Trophoblast cell (in vitro differentiated cells and primary cell): ENCODE measurements at regions not wholly inside any gene's neighbourhood (a gene's known extent, or its start where the extent isn't known, plus 50 kb on each side); places are given as distances from the start of the nearest gene placed in this dataset.

Experiments used
- DNase-seq, 2 donors: peaks; one replicate each; pipeline ENCODE4 v3.0.0-alpha.2; 2016
- H2AFZ ChIP-seq: 2 replicates; pipeline ENCODE4 v1.6.1; 2013; ENCODE audit warnings: low read length, moderate library complexity, mild to moderate bottlenecking; ENCODE audit not compliant: insufficient read depth, poor library complexity
- H2AK5ac ChIP-seq: 2 replicates; pipeline ENCODE4 v1.6.1; 2013; ENCODE audit warnings: mild to moderate bottlenecking, low read length
- H2BK120ac ChIP-seq: 2 replicates; pipeline ENCODE4 v1.6.1; 2013; ENCODE audit warnings: low read length, mild to moderate bottlenecking, moderate library complexity; ENCODE audit not compliant: insufficient read depth, poor library complexity
- H2BK12ac ChIP-seq: 2 replicates; pipeline ENCODE4 v1.6.1; 2013; ENCODE audit warnings: mild to moderate bottlenecking, low read length, moderate library complexity
- H2BK5ac ChIP-seq: 2 replicates; pipeline ENCODE4 v1.6.1; 2013; ENCODE audit warnings: low read length, low read depth, moderate library complexity, mild to moderate bottlenecking; ENCODE audit not compliant: poor library complexity
- H3K14ac ChIP-seq: 2 replicates; pipeline ENCODE4 v1.6.1; 2013; ENCODE audit warnings: mild to moderate bottlenecking, low read length
- H3K18ac ChIP-seq: 2 replicates; pipeline ENCODE4 v1.6.1; 2013; ENCODE audit warnings: mild to moderate bottlenecking, low read length
- H3K23ac ChIP-seq: 2 replicates; pipeline ENCODE4 v1.6.1; 2013; ENCODE audit warnings: low read length
- H3K27ac ChIP-seq: 2 replicates; pipeline ENCODE4 v1.5.1; 2013; ENCODE audit warnings: low read depth, mild to moderate bottlenecking, inconsistent platforms, low read length, moderate library complexity
- H3K27me3 ChIP-seq: 2 replicates; pipeline ENCODE4 v1.6.1; 2013; ENCODE audit warnings: inconsistent platforms, mild to moderate bottlenecking, low read length, moderate library complexity; ENCODE audit not compliant: insufficient read depth
- H3K36me3 ChIP-seq, 2 experiments: 1 replicate in 1 of 2; 2 replicates in 1 of 2; pipeline ENCODE4 v1.6.1; 2013; ENCODE audit warnings: low read length in 2 of 2, mild to moderate bottlenecking in 2 of 2, moderate library complexity in 1 of 2; ENCODE audit not compliant: insufficient read depth in 2 of 2, control insufficient read depth in 1 of 2
- H3K4ac ChIP-seq: 2 replicates; pipeline ENCODE4 v1.6.1; 2013; ENCODE audit warnings: low read depth, mild to moderate bottlenecking, low read length, moderate library complexity
- H3K4me1 ChIP-seq, 2 experiments: 1 replicate in 1 of 2; 2 replicates in 1 of 2; pipeline ENCODE4 v1.6.1; 2013; ENCODE audit warnings: low read length in 2 of 2, mild to moderate bottlenecking in 2 of 2, moderate library complexity in 1 of 2; ENCODE audit not compliant: insufficient read depth in 2 of 2, control insufficient read depth in 1 of 2
- H3K4me2 ChIP-seq: 2 replicates; pipeline ENCODE4 v1.6.1; 2013; ENCODE audit warnings: inconsistent platforms, mild to moderate bottlenecking, low read length, moderate library complexity
- H3K4me3 ChIP-seq: 2 replicates; pipeline ENCODE4 v1.5.1; 2013; ENCODE audit warnings: mild to moderate bottlenecking, low read depth, low read length, inconsistent platforms
- H3K79me1 ChIP-seq: one replicate; pipeline ENCODE4 v1.6.1; 2013; ENCODE audit warnings: low read length
- H3K79me2 ChIP-seq: 2 replicates; pipeline ENCODE4 v1.6.1; 2013; ENCODE audit warnings: low read length, mild to moderate bottlenecking; ENCODE audit not compliant: control insufficient read depth, insufficient read depth, poor library complexity
- H3K9ac ChIP-seq: 2 replicates; pipeline ENCODE4 v1.6.1; 2013; ENCODE audit warnings: mild to moderate bottlenecking, low read length
- H3K9me3 ChIP-seq: 2 replicates; pipeline ENCODE4 v1.6.1; 2013; ENCODE audit warnings: low read depth, mild to moderate bottlenecking, control low read depth, inconsistent platforms, low read length; ENCODE audit not compliant: insufficient read depth
- H4K12ac ChIP-seq: 2 replicates; pipeline ENCODE4 v1.6.1; 2013; ENCODE audit warnings: low read depth, mild to moderate bottlenecking, low read length, moderate library complexity
- H4K8ac ChIP-seq: 2 replicates; pipeline ENCODE4 v1.6.1; 2013; ENCODE audit warnings: low read depth, mild to moderate bottlenecking, low read length, moderate library complexity
- H4K91ac ChIP-seq: one replicate; pipeline ENCODE4 v1.6.1; 2013; ENCODE audit warnings: low read depth, mild to moderate bottlenecking, low read length, moderate library complexity
- WGBS: extraction: QIAGEN DNeasy Blood & Tissue Kit; methylation state at CpG from one replicate; pipeline ENCODE4 v1.1.7; 2013; ENCODE audit warnings: missing lambda C conversion rate; ENCODE audit not compliant: insufficient read length, insufficient coverage; ENCODE audit errors: extremely low coverage; 5-methylcytosine and 5-hydroxymethylcytosine counted together

DNA sequence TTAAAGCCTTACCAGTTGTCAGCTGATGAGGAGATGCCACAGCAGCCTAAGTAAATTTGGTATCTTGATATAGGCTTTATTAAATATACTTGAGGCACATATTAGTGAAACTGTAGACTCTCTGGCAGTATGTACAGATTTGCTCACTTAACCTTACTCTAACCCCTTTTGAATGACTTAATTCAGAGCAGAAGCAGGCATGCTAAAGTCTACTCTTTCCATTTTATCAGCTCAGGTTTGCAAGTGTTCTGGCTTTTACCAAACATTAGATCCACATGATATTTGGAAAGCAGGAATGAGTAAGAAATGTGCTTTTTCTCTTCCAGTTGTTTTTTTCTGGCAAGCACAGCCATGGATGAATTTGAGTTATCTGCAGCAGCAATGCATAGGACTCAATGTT, 541.0 kb upstream of the PCDH9 start:
- H2AK5ac ChIP-seq, result no peak overlapping the region

DNA sequence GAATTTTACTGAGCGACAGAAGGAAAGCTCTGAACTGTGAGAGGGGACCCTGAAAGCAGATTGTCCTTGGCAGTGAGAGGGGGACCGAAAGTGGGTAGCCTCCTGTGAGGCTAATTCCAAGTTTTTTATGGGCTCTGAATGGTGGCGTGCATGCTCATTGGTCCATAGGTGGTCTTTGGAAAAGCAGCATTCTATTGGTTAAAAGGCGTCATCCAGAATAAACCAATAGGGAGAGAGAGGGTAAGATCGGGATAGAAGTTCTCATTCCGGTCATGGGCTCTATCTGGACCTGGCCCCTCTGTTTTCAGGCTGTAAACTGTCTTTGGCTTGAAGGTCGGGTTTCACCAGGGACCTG, 539.8 kb upstream of the PCDH9 start:
- DNase-seq, result no peak
- whole genome bisulfite sequencing, result no CpG with 5 or more reads among the region's 7 CpGs
- Histone ChIP-seq H3K4me3 (no peak overlapping the region), H3K9ac (no peak overlapping the region), H3K4ac (no peak overlapping the region), H2AK5ac (no peak overlapping the region), H3K14ac (no peak overlapping the region), H3K27ac (no peak overlapping the region), H4K8ac (no peak overlapping the region), H3K27me3 (no peaks in the 10 kb centered on the region), H3K18ac (no peak overlapping the region), H2BK5ac (no peak overlapping the region), H3K36me3 (no peaks in the 10 kb centered on the region), H3K9me3 (peaks cover 5% of the 10 kb centered on the region), H3K79me2 (peaks cover 2% of the 10 kb centered on the region), H3K4me1 (no peaks in the 10 kb centered on the region), H2AFZ (no peak overlapping the region), H3K79me1 (no peaks in the 10 kb centered on the region), H4K91ac (no peak overlapping the region), H2BK120ac (no peak overlapping the region), H4K12ac (no peak overlapping the region), H2BK12ac (no peak overlapping the region), H3K4me2 (no peak overlapping the region), H3K23ac (no peak overlapping the region)

More for the DNA sequence above, 541.0 kb upstream of the PCDH9 start:
- H4K12ac ChIP-seq, result no peak overlapping the region
- no peak overlapping the region for H3K18ac ChIP-seq
- H2BK120ac ChIP-seq, result no peak overlapping the region
- H2AFZ ChIP-seq, result no peak overlapping the region
- H3K27ac ChIP-seq, result no peak overlapping the region
- no peak overlapping the region for H3K4ac ChIP-seq
- no peak overlapping the region for H3K4me2 ChIP-seq
- no peaks in the 10 kb centered on the region for H3K79me1 ChIP-seq
- H3K9me3 ChIP-seq, result peaks cover 5% of the 10 kb centered on the region
- DNase-seq, result no peak
- H3K27me3 ChIP-seq, result no peaks in the 10 kb centered on the region
- H3K23ac ChIP-seq, result no peak overlapping the region
- H3K4me1 ChIP-seq, result no peaks in the 10 kb centered on the region
- no peak overlapping the region for H4K91ac ChIP-seq
- H2BK5ac ChIP-seq, result no peak overlapping the region
- H3K9ac ChIP-seq, result no peak overlapping the region
- no peak overlapping the region for H4K8ac ChIP-seq
- H3K79me2 ChIP-seq, result peaks cover 2% of the 10 kb centered on the region
- H3K4me3 ChIP-seq, result no peak overlapping the region
- H2BK12ac ChIP-seq, result no peak overlapping the region
- H3K14ac ChIP-seq, result no peak overlapping the region
- H3K36me3 ChIP-seq, result no peaks in the 10 kb centered on the region

DNA sequence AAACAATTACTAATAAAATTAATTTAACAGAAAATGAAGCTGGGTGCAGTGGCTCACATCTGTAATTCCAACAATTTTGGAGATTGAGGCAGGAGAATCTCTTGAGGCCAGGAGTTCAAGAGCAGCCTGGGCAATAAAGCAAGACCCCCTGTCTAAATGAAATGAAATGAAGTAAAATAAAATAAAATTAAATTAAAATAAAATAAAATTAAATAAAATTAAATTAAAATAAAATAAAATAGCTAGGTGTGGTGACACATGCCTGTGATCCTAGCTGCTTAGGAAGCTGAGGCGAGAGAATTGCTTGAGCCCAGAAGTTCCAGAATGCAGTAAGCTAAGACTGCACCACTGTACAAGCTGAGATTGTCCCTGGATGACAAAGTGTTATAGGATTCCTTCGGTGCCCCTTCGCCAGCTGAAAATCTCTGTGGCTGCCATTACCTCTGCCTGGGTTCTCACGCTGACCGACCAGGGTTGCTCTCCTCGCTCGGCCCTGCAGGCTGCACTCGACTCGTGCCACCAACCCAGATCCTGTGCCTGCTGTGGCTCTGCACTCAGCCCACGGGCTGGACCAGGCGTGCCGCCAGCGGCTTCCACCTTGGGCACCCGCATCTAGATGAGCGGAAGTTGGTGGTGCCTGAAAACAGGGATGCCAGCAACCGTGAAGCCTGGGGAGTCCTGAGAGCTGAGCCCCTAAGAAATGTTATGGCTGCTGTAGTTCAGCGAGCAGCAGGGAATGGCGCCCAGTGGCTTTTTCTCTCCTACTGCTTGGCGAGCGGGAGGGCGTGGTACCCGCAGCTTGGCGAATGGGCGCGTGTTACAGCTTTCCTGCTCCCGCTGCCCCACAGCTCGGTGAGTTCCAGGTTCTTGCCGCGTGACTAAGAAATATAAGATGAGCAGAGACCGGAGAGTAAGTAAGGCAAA, 539.2 kb upstream of the PCDH9 start:
- H3K4me2 ChIP-seq, result no peak overlapping the region
- no peaks in the 10 kb centered on the region for H3K27me3 ChIP-seq
- peaks cover 5% of the 10 kb centered on the region for H3K9me3 ChIP-seq
- no peak overlapping the region for H2BK5ac ChIP-seq
- WGBS, result no CpG with 5 or more reads among the region's 30 CpGs
- H3K14ac ChIP-seq, result no peak overlapping the region
- peaks cover 2% of the 10 kb centered on the region for H3K79me2 ChIP-seq
- no peaks in the 10 kb centered on the region for H3K79me1 ChIP-seq
- no peak overlapping the region for H2AFZ ChIP-seq
- no peak overlapping the region for H2AK5ac ChIP-seq
- H3K4me1 ChIP-seq, result no peaks in the 10 kb centered on the region
- no peak overlapping the region for H3K23ac ChIP-seq
- H3K18ac ChIP-seq, result no peak overlapping the region
- H3K36me3 ChIP-seq, result no peaks in the 10 kb centered on the region
- H4K91ac ChIP-seq, result no peak overlapping the region
- no peak overlapping the region for H4K12ac ChIP-seq
- no peak overlapping the region for H3K9ac ChIP-seq
- no peak overlapping the region for H3K4ac ChIP-seq
- no peak for DNase-seq
- no peak overlapping the region for H3K4me3 ChIP-seq
- H3K27ac ChIP-seq, result no peak overlapping the region
- H2BK12ac ChIP-seq, result no peak overlapping the region
- no peak overlapping the region for H2BK120ac ChIP-seq
- H4K8ac ChIP-seq, result no peak overlapping the region

DNA sequence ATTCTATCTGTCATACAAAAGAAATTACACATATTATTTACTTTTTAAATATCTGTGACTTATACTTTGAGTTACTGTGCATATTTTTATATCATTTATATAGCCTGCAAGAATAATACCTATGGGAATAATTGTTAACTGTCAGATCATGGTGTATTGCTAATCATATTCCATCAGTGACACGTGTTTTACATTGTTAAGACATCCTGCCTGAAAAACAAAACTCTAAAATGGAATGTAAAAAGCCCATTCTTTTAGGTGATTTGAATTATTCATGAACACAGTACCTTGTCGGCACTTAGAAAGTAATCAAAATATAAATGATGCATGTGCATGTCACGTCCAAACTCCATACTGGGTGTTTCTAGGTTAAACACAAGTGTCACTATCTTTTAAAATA, 533.8 kb upstream of the PCDH9 start:
- Histone ChIP-seq H2BK120ac (no peak overlapping the region), H2AFZ (no peak overlapping the region), H3K9me3 (no peaks in the 10 kb centered on the region), H3K79me2 (no peaks in the 10 kb centered on the region), H3K9ac (no peak overlapping the region), H3K27me3 (no peaks in the 10 kb centered on the region), H2BK5ac (no peak overlapping the region), H3K18ac (no peak overlapping the region), H3K4ac (no peak overlapping the region), H3K4me2 (no peak overlapping the region), H4K12ac (no peak overlapping the region), H3K4me3 (no peak overlapping the region), H3K36me3 (no peaks in the 10 kb centered on the region), H2AK5ac (no peak overlapping the region), H4K91ac (no peak overlapping the region), H3K79me1 (no peaks in the 10 kb centered on the region), H3K27ac (no peak overlapping the region), H3K4me1 (no peaks in the 10 kb centered on the region), H4K8ac (no peak overlapping the region), H3K23ac (no peak overlapping the region), H3K14ac (no peak overlapping the region), H2BK12ac (no peak overlapping the region)
- DNase-seq, result no peak
- no CpG with 5 or more reads among the region's 3 CpGs for WGBS
